Loucy (cell line): ENCODE measurements at regions not wholly inside any gene's neighbourhood (a gene's known extent, or its start where the extent isn't known, plus 50 kb on each side); places are given as distances from the start of the nearest gene placed in this dataset.

Source experiments
- H2AFZ ChIP-seq: fragments of 200-600 bp; sonication (generic); 2 replicates; pipeline ENCODE4 v1.6.0; 2016; ENCODE audit warnings: antibody characterized with exemption, mild to moderate bottlenecking, low read length, moderate library complexity
- H3F3A ChIP-seq: fragments of 200-600 bp; 2 replicates; pipeline ENCODE4 v1.6.0; 2016; ENCODE audit warnings: antibody characterized with exemption, low read depth, mild to moderate bottlenecking
- H3K27me3 ChIP-seq: fragments of 200-600 bp; sonication (generic); 2 replicates; pipeline ENCODE4 v1.6.1; 2014; ENCODE audit warnings: low read length, mild to moderate bottlenecking; ENCODE audit not compliant: insufficient read depth, poor library complexity, severe bottlenecking
- H3K36me3 ChIP-seq: fragments of 200-600 bp; sonication (generic); 2 replicates; pipeline ENCODE4 v1.6.1; 2016; ENCODE audit warnings: low read length; ENCODE audit not compliant: insufficient read depth
- H3K4me1 ChIP-seq: fragments of 200-600 bp; sonication (generic); 2 replicates; pipeline ENCODE4 v1.5.1; 2014; ENCODE audit warnings: low read length, mild to moderate bottlenecking; ENCODE audit not compliant: insufficient read depth, poor library complexity, severe bottlenecking
- H3K4me2 ChIP-seq: fragments of 200-600 bp; sonication (generic); 2 replicates; pipeline ENCODE4 v1.6.0; 2014; ENCODE audit warnings: antibody characterized with exemption, low read length, low read depth, mild to moderate bottlenecking; ENCODE audit not compliant: poor library complexity, severe bottlenecking
- H3K4me3 ChIP-seq: fragments of 200-600 bp; sonication (generic); 2 replicates; pipeline ENCODE4 v1.5.1; 2014; ENCODE audit warnings: low read length, mild to moderate bottlenecking, mixed read lengths; ENCODE audit not compliant: poor library complexity, severe bottlenecking
- H3K79me2 ChIP-seq: fragments of 200-600 bp; sonication (generic); 2 replicates; pipeline ENCODE4 v1.6.1; 2014; ENCODE audit warnings: low read length; ENCODE audit not compliant: insufficient read depth
- H3K9ac ChIP-seq: fragments of 200-600 bp; sonication (generic); 2 replicates; pipeline ENCODE4 v1.6.0; 2014; ENCODE audit warnings: mild to moderate bottlenecking, low read depth, low read length, moderate library complexity; ENCODE audit not compliant: poor library complexity, severe bottlenecking
- H3K9me2 ChIP-seq: fragments of 200-600 bp; sonication (generic); replicated peaks from 2 replicates; pipeline ENCODE4 v1.6.1; 2016; ENCODE audit warnings: low read depth, low read length, mixed read lengths
- H3K9me3 ChIP-seq: fragments of 200-600 bp; sonication (generic); 2 replicates; pipeline ENCODE4 v1.6.1; 2014; ENCODE audit warnings: mild to moderate bottlenecking, antibody characterized with exemption, low read length, low read depth; ENCODE audit not compliant: insufficient read depth
- H4K20me1 ChIP-seq: fragments of 200-600 bp; sonication (generic); 2 replicates; pipeline ENCODE4 v1.6.0; 2014; ENCODE audit warnings: antibody characterized with exemption, low read length, mild to moderate bottlenecking; ENCODE audit not compliant: insufficient read depth, poor library complexity, severe bottlenecking
- CTCF ChIP-seq: fragments of 200-600 bp; sonication (generic); conservative IDR thresholded peaks from 2 replicates; pipeline ENCODE4 v1.5.1; 2014; ENCODE audit warnings: mild to moderate bottlenecking, antibody characterized with exemption, low read length
- EZH2phosphoT487 ChIP-seq: fragments of 200-600 bp; IDR thresholded peaks from 2 replicates; pipeline ENCODE4 v1.6.1; 2018; ENCODE audit warnings: antibody characterized with exemption, mild to moderate bottlenecking, moderate library complexity, borderline replicate concordance

DNA sequence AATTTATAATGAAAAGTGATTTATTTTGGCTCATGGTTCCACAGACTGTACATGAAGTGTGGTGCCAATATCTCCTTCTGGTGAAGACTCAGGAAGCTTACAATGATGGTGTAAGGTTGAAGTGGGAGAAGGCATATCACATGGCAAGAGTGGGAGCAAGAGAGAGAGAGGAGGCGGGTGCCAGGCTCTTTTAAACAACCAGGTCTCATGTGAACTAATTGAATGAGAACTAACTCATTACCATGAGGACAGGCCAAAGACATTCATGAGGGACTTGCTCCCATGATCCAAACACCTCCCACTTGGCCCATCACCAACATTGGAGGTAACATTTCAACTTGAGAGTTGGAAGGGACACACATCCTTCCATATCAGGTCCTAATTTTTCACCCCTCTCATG is 155.2 kb downstream of the SLC38A4 start:
- Histone ChIP-seq H3K4me2 (no peak overlapping the region), H3F3A (no peaks in the 10 kb centered on the region), H3K9me2 (no peaks in the 10 kb centered on the region), H3K4me3 (no peak overlapping the region), H3K36me3 (no peaks in the 10 kb centered on the region), H4K20me1 (no peaks in the 10 kb centered on the region), H2AFZ (no peak overlapping the region), H3K79me2 (no peaks in the 10 kb centered on the region), H3K9ac (no peak overlapping the region), H3K27me3 (no peaks in the 10 kb centered on the region), H3K9me3 (no peaks in the 10 kb centered on the region), H3K4me1 (peaks cover 1% of the 10 kb centered on the region)
- TF ChIP-seq CTCF, result no peak

GRCh38 chr12:46669720-46670119 is 156.1 kb downstream of the SLC38A4 start:
- Histone ChIP-seq H3K9me2 (no peaks in the 10 kb centered on the region), H4K20me1 (no peaks in the 10 kb centered on the region), H3K27me3 (no peaks in the 10 kb centered on the region), H3K36me3 (no peaks in the 10 kb centered on the region), H3K9me3 (no peaks in the 10 kb centered on the region), H3K79me2 (no peaks in the 10 kb centered on the region), H3K4me1 (peaks cover 7% of the 10 kb centered on the region), H3K9ac (no peak overlapping the region), H3K4me3 (no peak overlapping the region), H2AFZ (no peak overlapping the region), H3K4me2 (no peak overlapping the region), H3F3A (no peaks in the 10 kb centered on the region)
- TF ChIP-seq EZH2phosphoT487 (no peak), CTCF (no peak)

DNA sequence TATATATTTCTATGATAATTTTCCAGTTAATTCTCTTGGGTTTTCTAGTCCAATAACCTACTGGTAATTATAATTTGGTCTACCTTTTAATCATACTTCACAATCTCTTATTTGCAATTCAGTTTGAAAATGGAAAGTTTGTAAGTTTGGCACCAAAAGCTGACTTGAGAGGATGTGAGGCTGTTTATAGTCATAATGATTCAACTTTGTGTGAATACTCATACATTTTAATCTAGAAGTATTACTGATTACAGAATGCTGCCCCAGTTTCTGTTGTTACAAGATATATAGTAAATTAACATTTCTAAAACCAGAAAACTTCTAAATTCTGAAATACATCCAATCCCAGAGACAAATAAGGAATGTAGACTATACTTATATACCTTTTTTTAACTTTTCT is 158.2 kb downstream of the SLC38A4 start:
- no peak overlapping the region for H3K4me2 ChIP-seq
- no peaks in the 10 kb centered on the region for H3K27me3 ChIP-seq

More for the DNA sequence above, 158.2 kb downstream of the SLC38A4 start:
- TF ChIP-seq CTCF (no peak), EZH2phosphoT487 (no peak)
- Histone ChIP-seq H3K36me3 (no peaks in the 10 kb centered on the region), H4K20me1 (no peaks in the 10 kb centered on the region), H3F3A (no peaks in the 10 kb centered on the region), H3K9ac (no peak overlapping the region), H3K4me1 (peaks cover 7% of the 10 kb centered on the region), H3K79me2 (no peaks in the 10 kb centered on the region), H2AFZ (no peak overlapping the region), H3K9me3 (no peaks in the 10 kb centered on the region), H3K9me2 (no peaks in the 10 kb centered on the region), H3K4me3 (no peak overlapping the region)
